ENCODE measurements at regions not wholly inside any gene's neighbourhood (a gene's known extent, or its start where the extent isn't known, plus 50 kb on each side); places are given as distances from the start of the nearest gene placed in this dataset.

- TF ChIP-seq NFE2L1 (CRISPR knock-in tag; IDR thresholded peaks at IDR 0.05) = no peak
- TF ChIP-seq MAX (CRISPR knock-in tag; IDR thresholded peaks at IDR 0.05) = no peak
- no peak for TF ChIP-seq E2F4 (CRISPR knock-in tag; IDR thresholded peaks at IDR 0.05; ENCODE audit: borderline replicate concordance, low read depth)
- no peak for TF ChIP-seq CTCF (IDR thresholded peaks at IDR 0.05)
- no peak for TF ChIP-seq NFYB (CRISPR knock-in tag; conservative IDR thresholded peaks at IDR 0.05; ENCODE audit: low read depth)
- no peak for TF ChIP-seq KAT7 (CRISPR knock-in tag; IDR thresholded peaks at IDR 0.05; ENCODE audit: borderline replicate concordance)
- no peak for TF ChIP-seq USF1 (CRISPR knock-in tag; IDR thresholded peaks at IDR 0.05)
- TF ChIP-seq ATF6 (CRISPR knock-in tag; IDR thresholded peaks at IDR 0.05) = no peak
- no peak for TF ChIP-seq ZNF232 (CRISPR knock-in tag; IDR thresholded peaks at IDR 0.05)
- TF ChIP-seq TEAD1 (CRISPR knock-in tag; IDR thresholded peaks at IDR 0.05) = no peak
Measured at GRCh38 chr7:49080896-49081475, 156.6 kb downstream of the CDC14C start.
